Cardiac septum (tissue), 1 donor: ENCODE measurements at regions not wholly inside any gene's neighbourhood (a gene's known extent, or its start where the extent isn't known, plus 50 kb on each side); places are given as distances from the start of the nearest gene placed in this dataset.

Source experiments
- DNase-seq: peaks from one replicate; pipeline ENCODE4 v3.0.0-alpha.2; 2020; ENCODE audit warnings: low spot score
- intact Hi-C: fragments of 100-400 bp; cut with DNase I; formaldehyde crosslinking; loops from one replicate; pipeline ENCODE4 v1.14.0; 2022
- donor health status: DM: no; HTN: no; CAD: no.

DNA sequence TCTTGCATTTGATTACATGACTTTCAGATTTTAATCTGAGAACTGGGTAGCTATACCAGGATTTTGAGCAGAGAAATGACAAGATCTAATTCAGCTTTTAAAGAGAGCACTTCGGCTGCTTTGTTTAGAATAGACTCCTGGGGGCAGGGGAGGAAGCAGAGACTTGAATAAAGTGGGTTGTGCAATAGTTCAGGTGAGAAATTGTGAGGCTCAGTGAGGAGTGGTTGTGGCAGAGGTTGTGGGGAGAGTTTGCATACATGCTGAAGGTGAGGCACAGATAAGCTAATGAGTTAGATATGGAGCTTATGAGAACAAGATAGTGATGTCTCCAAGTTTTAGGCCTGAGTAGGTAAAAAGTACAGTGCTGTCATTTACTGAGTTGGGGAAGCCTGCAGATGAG, 281.4 kb downstream of the FLRT2 start:
- no peak for DNase-seq
- intact Hi-C loops = no loop called here

DNA sequence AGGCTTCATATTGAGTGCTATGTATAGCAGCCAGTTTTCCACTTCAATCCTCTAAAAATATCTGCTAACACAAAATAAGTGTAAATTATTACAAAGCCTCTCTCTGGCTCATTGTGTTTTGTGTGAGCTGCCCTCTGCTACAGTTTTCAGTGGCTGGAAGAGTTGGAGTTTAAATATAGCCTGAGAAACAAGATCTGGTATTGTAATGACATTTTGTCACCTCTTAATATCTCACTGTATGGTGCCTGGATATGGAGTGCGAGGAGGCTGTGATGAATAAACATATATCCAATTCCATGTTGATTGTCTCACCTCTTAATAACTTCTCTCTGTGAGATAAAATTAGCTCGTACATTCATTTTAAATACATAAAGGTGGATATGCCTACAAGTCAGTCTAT, 269.7 kb downstream of the FLRT2 start:
- intact Hi-C loops = no loop called here
- no peak for DNase-seq

DNA sequence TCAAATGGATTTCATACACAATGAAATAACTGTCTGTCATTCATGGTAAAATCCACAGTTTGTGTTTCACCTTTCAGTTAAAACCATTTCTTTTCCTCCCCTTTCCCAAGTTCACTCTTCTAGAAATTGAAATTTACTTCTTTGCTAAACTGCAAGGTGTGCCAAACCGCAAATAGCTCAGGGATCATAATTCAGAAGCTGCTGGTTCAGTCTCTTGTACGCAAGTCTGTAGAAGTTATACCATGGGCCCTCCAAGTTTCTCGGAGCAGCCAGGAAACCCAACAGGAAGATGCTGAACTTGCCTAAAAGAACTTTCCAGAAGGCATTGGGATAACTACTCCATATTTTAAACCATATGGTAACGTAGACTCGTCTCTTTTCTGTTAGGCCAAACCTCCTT, 268.9 kb downstream of the FLRT2 start:
- intact Hi-C loops = no loop called here
- no peak for DNase-seq

DNA sequence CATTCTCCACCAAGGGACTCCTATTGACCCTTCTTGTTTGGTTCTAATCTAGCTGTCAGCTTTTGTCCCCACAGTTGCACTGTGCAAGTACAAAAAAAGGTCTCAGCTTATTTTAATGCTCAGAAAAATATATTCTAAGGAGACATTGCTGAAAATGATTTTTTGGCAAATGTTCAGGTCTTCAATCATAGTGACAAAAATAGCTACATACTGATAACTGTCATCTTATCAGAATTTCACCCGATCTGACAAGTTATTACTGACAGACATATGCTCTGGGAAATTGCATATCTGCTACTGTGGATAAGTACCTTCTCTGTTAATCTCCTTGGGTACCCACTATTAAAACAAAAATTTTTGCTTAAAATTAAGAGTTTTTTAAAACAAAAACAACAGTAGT, 263.6 kb downstream of the FLRT2 start:
- intact Hi-C loops = no loop called here
- no peak for DNase-seq

DNA sequence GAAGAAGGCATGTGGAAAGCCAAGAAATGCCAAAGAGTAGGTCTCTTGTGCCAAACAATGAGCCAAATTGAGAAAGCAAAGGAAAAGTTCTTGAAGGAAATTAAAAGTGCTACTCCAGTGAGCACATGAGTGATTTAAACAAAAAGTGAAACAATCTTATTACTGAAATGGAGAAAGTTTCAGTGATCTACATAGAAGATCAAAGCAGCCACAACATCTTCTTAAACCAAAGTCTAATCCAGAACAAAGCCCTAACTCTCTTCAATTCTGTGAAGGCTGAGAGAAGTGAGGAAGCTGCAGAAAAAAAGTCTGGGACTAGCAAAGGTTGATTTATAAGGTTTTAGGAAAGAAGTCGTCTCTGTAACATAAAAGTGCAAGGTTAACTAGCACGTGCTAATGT, 259.6 kb downstream of the FLRT2 start:
- DNase-seq = no peak
- intact Hi-C loops = no loop called here

DNA sequence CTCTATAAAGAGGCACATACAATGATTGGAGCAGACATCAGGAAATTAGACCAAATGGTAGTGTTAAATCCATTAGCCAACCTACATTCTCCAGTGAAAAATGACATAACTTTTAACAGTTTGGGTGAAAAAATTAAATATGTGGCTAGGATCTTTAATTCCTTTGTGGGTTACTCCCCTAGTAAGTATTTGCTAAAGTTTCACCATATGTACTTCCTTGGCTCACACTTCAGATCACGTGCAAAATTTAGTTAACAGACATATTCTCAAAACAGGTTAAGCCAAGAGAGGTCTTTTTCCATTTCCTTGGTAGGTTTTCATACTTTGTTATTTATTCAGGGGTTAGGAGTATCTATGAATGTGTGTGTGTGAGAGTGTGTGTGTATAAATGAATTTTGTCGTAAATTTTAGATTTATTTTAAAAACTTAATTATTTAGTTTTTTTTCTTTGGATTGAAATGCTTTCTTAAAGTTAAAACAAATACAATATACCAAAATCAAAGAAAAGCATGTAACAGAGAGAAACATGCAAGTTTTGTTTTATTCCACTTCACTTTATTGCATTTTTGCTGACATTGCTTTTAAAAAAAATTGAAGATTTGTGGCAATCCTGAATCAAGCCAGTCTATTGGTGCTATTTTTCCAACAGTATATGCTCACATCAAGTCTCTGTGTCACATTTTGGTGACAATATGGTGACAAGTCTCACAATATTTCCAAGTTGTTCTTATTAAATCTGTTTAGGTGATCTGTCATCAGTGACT, 258.7 kb downstream of the FLRT2 start:
- DNase-seq = no peak
- intact Hi-C loops = no loop called here

DNA sequence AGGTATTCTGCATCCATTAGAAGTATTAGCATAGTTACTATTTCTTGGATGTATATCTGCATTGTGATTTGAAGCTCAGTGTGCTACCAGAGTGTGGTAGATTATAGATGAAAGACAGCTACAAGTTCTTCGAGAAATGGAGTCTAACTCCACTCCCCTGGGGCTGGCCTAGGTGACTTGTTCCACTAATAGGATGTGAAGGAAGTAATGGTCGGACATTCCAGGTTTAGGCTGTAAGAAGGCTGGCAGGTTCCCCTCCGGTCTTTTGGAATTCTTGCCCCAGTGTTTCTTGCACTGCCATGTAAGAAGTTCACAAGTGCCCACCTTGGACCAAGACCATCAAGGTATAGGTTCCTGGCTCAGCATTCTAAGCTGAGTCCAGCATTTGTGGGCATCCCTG, 236.4 kb downstream of the FLRT2 start:
- intact Hi-C loops = no loop called here
- no peak for DNase-seq

DNA sequence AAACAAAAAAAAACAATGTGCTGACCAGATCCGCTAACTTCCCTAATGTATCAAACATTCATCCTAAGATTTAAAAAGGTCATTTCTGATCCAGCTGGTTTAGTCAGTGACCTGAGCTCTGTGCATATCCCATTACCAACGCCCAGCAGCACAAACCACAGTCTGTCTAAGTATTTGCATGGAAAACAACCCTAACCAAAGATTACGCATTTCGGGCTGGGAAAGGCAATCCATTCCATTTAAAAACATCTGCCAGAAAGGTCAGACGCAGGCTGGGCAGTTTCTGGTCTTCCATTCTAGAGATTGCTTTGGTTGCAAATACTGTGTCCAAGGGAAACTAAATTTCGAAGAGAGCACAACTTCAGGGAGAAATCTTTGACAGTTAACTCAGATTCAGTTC, 234.9 kb downstream of the FLRT2 start:
- intact Hi-C loops = no loop called here
- DNase-seq = no peak

DNA sequence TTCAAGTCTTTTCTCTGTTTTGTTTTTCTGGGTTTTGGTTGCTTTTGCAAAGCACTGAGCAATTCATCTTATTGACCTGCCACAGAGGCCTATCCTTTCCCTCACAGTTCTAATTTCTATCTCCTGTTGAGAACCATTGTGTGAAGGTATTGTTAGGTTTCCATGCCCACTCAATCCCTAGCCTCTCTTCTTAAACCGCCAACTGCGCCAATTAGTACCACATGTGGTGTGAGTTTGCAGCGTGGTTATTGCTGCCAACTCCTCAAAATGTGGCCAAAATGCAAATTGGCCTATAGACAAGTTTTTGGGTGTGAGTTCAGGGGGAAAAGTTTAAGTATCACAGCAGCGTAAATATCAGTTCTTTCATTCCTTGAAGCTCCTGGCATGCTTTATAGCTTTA, 232.6 kb downstream of the FLRT2 start:
- DNase-seq = no peak
- intact Hi-C loops = no loop called here

DNA sequence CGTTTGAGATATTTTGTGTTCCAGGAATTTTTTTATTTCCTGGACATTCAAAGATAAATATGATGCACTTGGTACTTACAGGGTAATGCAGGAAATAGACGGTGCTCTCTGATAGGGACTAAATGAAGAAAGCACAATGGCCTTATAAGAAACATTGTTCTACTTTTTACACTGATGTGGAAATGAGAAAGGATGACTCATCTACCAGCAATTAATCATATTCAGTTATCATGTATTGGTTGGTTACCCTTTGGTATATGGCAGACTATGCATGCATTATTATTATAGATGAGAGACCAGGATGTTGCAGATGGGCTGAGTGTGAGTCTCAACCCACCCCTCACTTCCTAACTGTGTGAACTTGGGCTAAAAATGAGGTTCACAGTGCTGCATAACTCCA, 222.2 kb downstream of the FLRT2 start:
- intact Hi-C loops = no loop called here
- DNase-seq = no peak

DNA sequence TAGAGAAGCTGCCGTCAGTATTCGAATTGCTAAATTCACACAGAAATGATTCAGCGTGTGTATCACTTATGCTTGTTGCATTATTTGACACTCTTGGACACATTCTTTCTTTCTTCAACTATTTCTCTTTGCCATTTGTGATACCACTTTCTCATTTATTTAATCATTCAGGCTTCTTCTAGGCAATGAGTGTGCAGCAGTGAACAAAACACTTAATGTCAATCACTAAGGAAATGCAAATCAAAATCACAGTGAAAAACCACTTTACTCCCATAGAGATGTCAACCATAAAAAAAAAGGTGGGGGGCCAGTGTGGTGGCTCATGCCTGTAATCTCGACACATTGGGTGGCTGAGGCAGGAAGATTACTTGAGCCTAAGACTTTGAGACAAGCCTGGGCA, 214.6 kb downstream of the FLRT2 start:
- no peak for DNase-seq
- intact Hi-C loops = no loop called here

DNA sequence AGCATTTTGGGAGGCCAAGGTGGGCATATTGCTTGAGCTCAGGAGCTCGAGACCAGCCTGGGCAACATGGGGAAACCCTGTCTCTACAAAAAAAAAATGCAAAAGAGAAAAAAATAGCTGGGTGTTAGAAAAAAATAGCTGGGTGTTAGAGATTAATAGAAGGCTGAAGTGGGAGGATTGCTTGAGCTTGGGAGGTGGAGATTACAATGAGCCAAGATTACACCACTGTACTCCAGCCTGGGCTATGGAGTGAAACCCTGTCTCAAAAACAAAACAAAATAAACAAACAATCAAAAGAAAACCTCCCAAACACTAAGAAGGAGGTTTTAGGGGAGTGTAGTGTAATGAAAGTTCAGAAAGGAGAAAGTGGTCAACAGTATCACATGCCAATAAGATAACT, 202.1 kb downstream of the FLRT2 start:
- intact Hi-C loops = no loop called here
- no peak for DNase-seq

DNA sequence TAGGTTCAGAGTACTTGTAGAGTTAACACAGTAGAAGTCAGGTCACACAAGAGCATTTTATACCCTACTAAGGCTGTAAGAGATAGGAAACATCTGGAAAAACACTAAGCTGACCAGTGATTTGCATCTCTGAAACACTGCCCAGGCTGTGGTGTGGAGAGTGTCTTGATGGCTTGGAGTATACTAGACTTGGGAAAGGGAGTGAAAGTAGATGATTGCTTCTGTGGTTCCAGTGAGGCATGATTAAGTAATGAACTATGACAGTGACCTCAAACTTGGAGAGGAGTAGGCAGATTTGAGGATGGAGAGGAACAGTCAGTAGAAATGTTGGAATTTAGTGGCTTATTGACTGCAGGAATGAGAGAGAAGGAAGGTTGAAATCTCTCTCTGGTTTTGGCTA, 201.2 kb downstream of the FLRT2 start:
- DNase-seq = no peak
- intact Hi-C loops = no loop called here

DNA sequence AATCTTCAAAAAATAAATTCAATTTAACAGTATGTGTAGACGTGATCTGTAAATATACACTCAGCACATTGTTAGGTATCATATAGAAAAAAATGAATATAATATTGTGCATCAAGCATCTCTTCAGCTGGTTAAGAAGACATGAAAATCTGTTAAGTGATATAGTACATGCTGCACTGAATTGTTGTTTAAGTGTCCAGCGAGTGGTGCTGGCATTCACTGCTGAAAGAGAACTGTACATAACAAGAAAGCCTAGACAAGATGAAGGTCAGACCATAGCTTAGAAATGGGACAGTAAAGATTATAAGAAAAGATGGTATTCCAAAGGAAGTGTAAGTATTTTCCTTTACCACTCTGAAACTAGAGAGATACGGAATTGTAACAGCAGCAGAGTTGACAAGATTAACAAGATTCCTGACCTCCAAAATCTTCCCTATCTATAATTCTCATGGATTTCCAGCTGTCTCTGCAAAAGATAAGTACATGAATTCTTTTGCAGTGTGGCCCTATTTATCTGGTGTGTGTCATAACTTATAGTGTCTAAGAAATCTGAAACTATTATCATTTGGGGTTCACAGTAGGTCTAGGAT, 198.6 kb downstream of the FLRT2 start:
- no peak for DNase-seq
- intact Hi-C loops = no loop called here

DNA sequence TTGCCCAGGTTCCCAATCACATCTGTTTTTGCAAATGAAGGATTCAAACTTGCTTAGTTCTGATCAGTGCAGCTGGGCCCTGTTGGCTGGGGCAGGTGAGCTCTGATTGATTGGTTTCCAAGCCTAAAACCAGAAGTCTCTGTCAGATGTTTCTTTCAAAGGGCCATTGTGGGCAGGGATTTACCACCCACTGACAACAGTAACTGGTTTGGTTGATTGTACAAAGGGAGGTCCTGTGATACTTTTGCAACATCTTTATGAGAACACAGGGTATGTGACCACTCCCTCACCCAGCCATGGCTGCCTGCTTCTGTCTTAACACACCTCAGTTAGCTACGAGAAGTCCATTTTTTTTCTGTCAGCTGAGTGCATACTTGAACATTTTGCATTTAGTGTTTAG, 184.1 kb downstream of the FLRT2 start:
- no peak for DNase-seq
- intact Hi-C loops = no loop called here

DNA sequence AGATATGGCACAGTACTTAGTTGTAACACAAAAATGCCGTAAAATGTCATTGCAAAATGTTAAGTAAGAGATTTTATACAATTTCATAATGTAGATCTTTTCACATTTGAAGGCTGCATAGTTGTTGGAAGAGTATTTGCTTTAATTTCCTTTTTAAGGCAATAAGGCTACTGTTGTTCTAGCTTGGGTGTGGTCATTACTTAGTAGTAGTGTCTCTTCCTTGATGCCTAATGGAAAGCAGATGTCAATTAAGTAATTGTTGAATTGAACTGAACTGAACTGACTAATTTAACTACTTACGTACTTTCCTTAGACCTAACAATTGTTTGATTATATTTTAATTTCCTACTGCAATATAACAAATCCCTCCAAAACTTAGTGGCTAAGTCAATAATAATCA, 181.7 kb downstream of the FLRT2 start:
- intact Hi-C loops = no loop called here

More for the DNA sequence above, 181.7 kb downstream of the FLRT2 start:
- DNase-seq = no peak
